Fibroblast of lung (primary cell): ENCODE measurements at regions not wholly inside any gene's neighbourhood (a gene's known extent, or its start where the extent isn't known, plus 50 kb on each side); places are given as distances from the start of the nearest gene placed in this dataset.

ENCODE experiments used
- EZH2 ChIP-seq: IDR thresholded peaks from 2 replicates; pipeline ENCODE4 v1.5.1; 2012; ENCODE audit warnings: low read length, control low read depth, mild to moderate bottlenecking; ENCODE audit errors: missing control alignments
- TF ChIP-seq, protein P1 (sequence below), 2 donors: IDR thresholded peaks in 1 of 2; conservative IDR thresholded peaks in 1 of 2; 1 replicate in 1 of 2; 2 replicates in 1 of 2; pipeline ENCODE4 v1.5.1; 2011 to 2012; ENCODE audit warnings: low read length in 2 of 2, control low read depth in 1 of 2, inconsistent platforms in 1 of 2, low read depth in 1 of 2, mild to moderate bottlenecking in 1 of 2

DNA sequence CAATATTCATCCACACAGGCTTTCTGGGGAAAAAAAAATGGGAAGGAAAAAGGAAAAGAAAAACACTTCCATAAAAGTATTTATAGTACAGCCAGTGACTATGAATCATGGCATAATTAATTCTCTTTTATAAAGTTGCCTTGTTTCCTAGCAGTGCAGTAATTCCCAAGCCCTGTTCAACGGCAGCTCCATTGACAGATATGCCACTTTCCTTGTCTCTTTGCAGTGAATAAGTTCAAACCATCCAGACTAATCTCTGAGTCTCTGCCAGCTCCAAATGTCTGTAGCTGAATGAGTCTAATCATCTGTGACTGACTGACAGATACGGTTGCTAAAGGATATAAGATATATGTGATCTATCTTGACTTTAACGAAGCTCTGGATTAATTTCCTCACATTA, 52.9 kb upstream of the KCNJ16 start:
- TF ChIP-seq, protein P1, sequence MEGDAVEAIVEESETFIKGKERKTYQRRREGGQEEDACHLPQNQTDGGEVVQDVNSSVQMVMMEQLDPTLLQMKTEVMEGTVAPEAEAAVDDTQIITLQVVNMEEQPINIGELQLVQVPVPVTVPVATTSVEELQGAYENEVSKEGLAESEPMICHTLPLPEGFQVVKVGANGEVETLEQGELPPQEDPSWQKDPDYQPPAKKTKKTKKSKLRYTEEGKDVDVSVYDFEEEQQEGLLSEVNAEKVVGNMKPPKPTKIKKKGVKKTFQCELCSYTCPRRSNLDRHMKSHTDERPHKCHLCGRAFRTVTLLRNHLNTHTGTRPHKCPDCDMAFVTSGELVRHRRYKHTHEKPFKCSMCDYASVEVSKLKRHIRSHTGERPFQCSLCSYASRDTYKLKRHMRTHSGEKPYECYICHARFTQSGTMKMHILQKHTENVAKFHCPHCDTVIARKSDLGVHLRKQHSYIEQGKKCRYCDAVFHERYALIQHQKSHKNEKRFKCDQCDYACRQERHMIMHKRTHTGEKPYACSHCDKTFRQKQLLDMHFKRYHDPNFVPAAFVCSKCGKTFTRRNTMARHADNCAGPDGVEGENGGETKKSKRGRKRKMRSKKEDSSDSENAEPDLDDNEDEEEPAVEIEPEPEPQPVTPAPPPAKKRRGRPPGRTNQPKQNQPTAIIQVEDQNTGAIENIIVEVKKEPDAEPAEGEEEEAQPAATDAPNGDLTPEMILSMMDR (conservative IDR thresholded peaks at IDR 0.05 in 1 of 2, IDR thresholded peaks at IDR 0.05 in 1 of 2; ENCODE audit: low read depth in 1 of 2, low read length in 2 of 2): no peak
- TF ChIP-seq EZH2: no peak
